Lung (tissue), 11 donors: ENCODE measurements at regions not wholly inside any gene's neighbourhood (a gene's known extent, or its start where the extent isn't known, plus 50 kb on each side); places are given as distances from the start of the nearest gene placed in this dataset.

ENCODE experiments used
- ATAC-seq: fragments of 200-7000 bp; cut with Tn5 transposase; one replicate; pipeline ENCODE4 v1.9.1; 2020; ENCODE audit warnings: moderate number of reproducible peaks; ENCODE audit not compliant: insufficient read depth, low FRiP score
- DNase-seq, 3 donors: peaks; one replicate each; pipeline ENCODE4 v3.0.0-alpha.2; 2013 to 2017
- H3K27ac ChIP-seq, 2 donors: one replicate each; pipeline ENCODE4 v1.5.1; 2013; ENCODE audit warnings: mild to moderate bottlenecking in 2 of 2, moderate library complexity in 2 of 2, control low read depth in 1 of 2, inconsistent platforms in 1 of 2, low read depth in 1 of 2, low read length in 1 of 2
- H3K27me3 ChIP-seq, 3 donors: one replicate each; pipeline ENCODE4 v1.5.1; 2013; ENCODE audit warnings: low read length in 2 of 3; ENCODE audit not compliant: control insufficient read depth in 3 of 3, insufficient read depth in 3 of 3
- H3K36me3 ChIP-seq, 4 donors: one replicate each; pipeline ENCODE4 v1.5.1; 2013; ENCODE audit warnings: low read length in 4 of 4, mild to moderate bottlenecking in 1 of 4, moderate library complexity in 1 of 4; ENCODE audit not compliant: control insufficient read depth in 4 of 4, insufficient read depth in 4 of 4
- H3K4me1 ChIP-seq, 5 donors: one replicate each; pipeline ENCODE4 v1.5.1; 2013; ENCODE audit warnings: low read length in 5 of 5, mild to moderate bottlenecking in 2 of 5, moderate library complexity in 1 of 5; ENCODE audit not compliant: control insufficient read depth in 5 of 5, insufficient read depth in 5 of 5
- H3K4me3 ChIP-seq: one replicate; pipeline ENCODE4 v1.5.1; 2013; ENCODE audit warnings: mild to moderate bottlenecking, control low read depth, moderate library complexity
- H3K9ac ChIP-seq, 2 donors: one replicate each; pipeline ENCODE4 v1.5.1; 2013; ENCODE audit warnings: low read length in 2 of 2, control low read depth in 1 of 2; ENCODE audit not compliant: insufficient read depth in 1 of 2
- H3K9me3 ChIP-seq, 4 donors: one replicate each; pipeline ENCODE4 v1.5.1; 2013; ENCODE audit warnings: low read length in 3 of 4, mild to moderate bottlenecking in 1 of 4, moderate library complexity in 1 of 4; ENCODE audit not compliant: control insufficient read depth in 4 of 4, insufficient read depth in 3 of 4
- WGBS, 2 donors: extraction: QIAGEN DNeasy Blood & Tissue Kit; methylation state at CpG; one replicate each; pipeline ENCODE4 v1.1.7; 2013; 5-methylcytosine and 5-hydroxymethylcytosine counted together
- TF ChIP-seq, protein P1 (sequence below): IDR thresholded peaks from 2 replicates; pipeline ENCODE4 v1.5.1; 2012; ENCODE audit warnings: mild to moderate bottlenecking; ENCODE audit errors: control extremely low read depth, extremely low read depth
- donor health status: control.
- donor health status: control.
- donor health status: Bipolar disorder and iron deficiency.
- donor health status: healthy.
- donor health status: DM: yes; HTN: yes; CAD: no.

DNA sequence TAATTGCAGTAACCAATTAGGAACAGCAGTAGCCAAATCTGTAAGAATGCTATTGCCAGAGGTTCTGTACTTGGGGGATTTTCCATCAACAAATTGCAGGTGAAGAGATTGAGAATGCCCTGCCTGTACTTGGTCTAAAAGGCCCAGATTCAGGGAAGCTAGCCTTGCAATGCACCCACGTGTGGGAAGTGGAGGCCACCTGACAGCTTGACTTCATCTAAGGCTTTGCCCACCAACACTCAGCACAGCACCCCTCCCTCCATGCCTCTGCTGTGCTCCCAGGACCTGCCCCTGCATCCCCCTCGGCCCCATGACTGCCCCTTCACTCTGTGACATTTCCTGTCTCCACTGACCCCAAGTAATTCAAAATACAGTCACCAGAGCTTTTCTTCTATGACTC is 79.1 kb upstream of the CDH5 start:
- TF ChIP-seq, protein P1, sequence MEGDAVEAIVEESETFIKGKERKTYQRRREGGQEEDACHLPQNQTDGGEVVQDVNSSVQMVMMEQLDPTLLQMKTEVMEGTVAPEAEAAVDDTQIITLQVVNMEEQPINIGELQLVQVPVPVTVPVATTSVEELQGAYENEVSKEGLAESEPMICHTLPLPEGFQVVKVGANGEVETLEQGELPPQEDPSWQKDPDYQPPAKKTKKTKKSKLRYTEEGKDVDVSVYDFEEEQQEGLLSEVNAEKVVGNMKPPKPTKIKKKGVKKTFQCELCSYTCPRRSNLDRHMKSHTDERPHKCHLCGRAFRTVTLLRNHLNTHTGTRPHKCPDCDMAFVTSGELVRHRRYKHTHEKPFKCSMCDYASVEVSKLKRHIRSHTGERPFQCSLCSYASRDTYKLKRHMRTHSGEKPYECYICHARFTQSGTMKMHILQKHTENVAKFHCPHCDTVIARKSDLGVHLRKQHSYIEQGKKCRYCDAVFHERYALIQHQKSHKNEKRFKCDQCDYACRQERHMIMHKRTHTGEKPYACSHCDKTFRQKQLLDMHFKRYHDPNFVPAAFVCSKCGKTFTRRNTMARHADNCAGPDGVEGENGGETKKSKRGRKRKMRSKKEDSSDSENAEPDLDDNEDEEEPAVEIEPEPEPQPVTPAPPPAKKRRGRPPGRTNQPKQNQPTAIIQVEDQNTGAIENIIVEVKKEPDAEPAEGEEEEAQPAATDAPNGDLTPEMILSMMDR, result no peak
- Histone ChIP-seq H3K4me3 (no peak overlapping the region), H3K4me1 (peaks cover 0 to 1% (median 0%) of the 10 kb centered on the region in 5 donors), H3K27ac (no peak overlapping the region), H3K36me3 (no peaks in the 10 kb centered on the region), H3K27me3 (no peaks in the 10 kb centered on the region), H3K9ac (no peak overlapping the region), H3K9me3 (no peaks in the 10 kb centered on the region)
- ATAC-seq (no peak), DNase-seq (no peak)
- WGBS, 2 donors, result 61 to 76% methylated on average over 2 of the region's 2 CpGs

DNA sequence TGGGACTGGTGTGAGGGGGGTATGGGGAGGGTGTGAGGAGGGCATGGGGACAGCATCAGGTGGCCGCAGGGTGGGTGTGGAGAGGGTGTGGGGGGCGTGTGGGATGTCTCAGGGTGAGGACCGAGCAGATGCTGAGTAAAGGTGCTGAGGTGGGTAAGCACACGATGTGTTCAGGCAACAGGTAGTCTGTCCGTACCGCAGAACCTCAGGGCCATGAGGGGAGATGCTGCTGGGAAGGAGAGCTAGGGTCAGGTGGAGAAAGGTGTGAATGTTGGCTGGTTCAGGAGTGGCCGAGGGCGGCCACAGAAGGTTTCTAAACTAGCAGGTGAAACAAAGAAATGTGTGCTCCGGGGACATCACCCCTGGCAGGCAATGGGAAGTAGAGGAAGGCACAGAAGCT is 80.0 kb upstream of the CDH5 start:
- H3K27me3 ChIP-seq, result no peaks in the 10 kb centered on the region
- H3K36me3 ChIP-seq, result no peaks in the 10 kb centered on the region
- no peaks in the 10 kb centered on the region for H3K9me3 ChIP-seq
- TF ChIP-seq, protein P1, result no peak
- peaks cover 0 to 1% (median 0%) of the 10 kb centered on the region in 5 donors for H3K4me1 ChIP-seq
- H3K4me3 ChIP-seq, result no peak overlapping the region
- H3K27ac ChIP-seq, result no peak overlapping the region
- ATAC-seq (no peak), DNase-seq (peak in 1 of 3 donors; percentile 3)
- WGBS, 2 donors, result 95 to 98% methylated on average over 9 of the region's 9 CpGs
- no peak overlapping the region for H3K9ac ChIP-seq

DNA sequence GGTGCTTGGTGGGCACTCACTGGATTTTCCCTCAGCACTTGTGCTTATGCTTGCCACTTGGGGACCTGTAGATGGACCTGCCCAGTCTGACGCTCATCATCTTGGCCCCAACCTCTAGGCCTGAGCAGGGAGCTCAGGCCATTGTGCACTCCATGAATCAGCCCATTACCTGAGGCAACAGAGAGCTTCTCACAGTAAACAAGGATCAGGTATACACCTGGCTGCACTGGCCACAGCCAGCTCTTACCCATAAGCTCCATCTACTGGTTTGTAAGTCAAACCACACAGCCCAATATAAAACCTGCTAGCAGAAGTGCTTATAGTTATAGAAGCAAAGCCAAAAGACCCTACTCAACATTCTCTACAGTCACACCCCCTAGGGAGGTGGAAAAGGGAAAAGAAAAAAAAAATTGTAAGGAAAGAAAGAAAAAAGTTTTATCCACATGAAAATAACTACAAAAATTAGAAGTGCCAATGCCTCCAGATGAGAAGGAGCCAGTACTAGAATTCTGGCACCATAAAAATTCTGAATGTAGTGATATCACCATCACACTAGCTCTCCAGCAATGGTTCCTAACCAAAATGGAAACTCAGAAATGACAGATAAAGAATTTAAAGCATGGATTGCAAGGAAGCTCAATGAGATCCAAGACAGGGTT is 87.8 kb upstream of the CDH5 start:
- Histone ChIP-seq H3K27me3 (no peaks in the 10 kb centered on the region), H3K4me3 (no peak overlapping the region), H3K36me3 (no peaks in the 10 kb centered on the region), H3K27ac (peak overlapping the region in 1 of 2 donors; percentile 87), H3K9ac (no peak overlapping the region), H3K4me1 (peaks cover 0 to 2% (median 0%) of the 10 kb centered on the region in 5 donors), H3K9me3 (peaks cover 0 to 10% (median 4%) of the 10 kb centered on the region in 4 donors)
- 64 to 90% methylated on average over 1 of the region's 1 CpG for WGBS, 2 donors
- TF ChIP-seq, protein P1, result no peak
- ATAC-seq (no peak), DNase-seq (no peak)
